ENCODE measurements at regions not wholly inside any gene's neighbourhood (a gene's known extent, or its start where the extent isn't known, plus 50 kb on each side); places are given as distances from the start of the nearest gene placed in this dataset.

DNA sequence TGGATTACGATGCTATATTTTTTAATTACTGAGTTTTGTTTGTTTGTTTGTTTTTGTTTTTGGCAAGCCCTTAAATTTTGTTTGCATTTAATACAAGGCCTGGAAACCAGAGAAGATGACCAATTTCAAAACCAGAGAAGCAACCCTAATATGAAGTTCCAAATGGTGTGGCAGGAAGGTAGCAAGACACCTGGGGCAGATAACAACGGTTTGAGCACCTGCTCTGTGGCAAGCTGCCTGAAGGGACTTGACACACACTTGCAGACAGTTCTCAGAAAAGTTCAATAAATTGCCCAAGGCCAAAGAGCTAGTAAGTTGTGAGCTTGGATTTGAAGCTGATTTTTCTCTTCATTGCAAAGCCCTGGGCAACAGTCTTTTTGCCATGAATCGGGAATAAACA is 151.2 kb upstream of the UBE2E1 start:
- Histone ChIP-seq H3K36me3 (replicated peaks) (no peaks in the 10 kb centered on the region), H3K27me3 (replicated peaks) (no peaks in the 10 kb centered on the region), H3K4me3 (ENCODE audit: low read depth, low read length) (no peak overlapping the region), H3K27ac (no peak overlapping the region)
- in situ Hi-C loops (cut with HindIII; ENCODE audit: low pct_ligation_motif_present, low sequenced_read_pairs) = no loop called here
- no peak for TF ChIP-seq CTCF (IDR thresholded peaks at IDR 0.05; ENCODE audit: low read depth, low read length, missing control alignments)
- no peak for DNase-seq

- DNase-seq = no peak
- in situ Hi-C loops (cut with HindIII; ENCODE audit: low pct_ligation_motif_present, low sequenced_read_pairs) = no loop called here
- Histone ChIP-seq H3K4me3 (ENCODE audit: low read depth, low read length) (no peak overlapping the region), H3K36me3 (replicated peaks) (no peaks in the 10 kb centered on the region), H3K27ac (no peak overlapping the region), H3K27me3 (replicated peaks) (no peaks in the 10 kb centered on the region)
- no peak for TF ChIP-seq CTCF (IDR thresholded peaks at IDR 0.05; ENCODE audit: low read depth, low read length, missing control alignments)
These were observed 150.0 kb upstream of the UBE2E1 start for GRCh38 chr3:23655749-23656148.

DNA sequence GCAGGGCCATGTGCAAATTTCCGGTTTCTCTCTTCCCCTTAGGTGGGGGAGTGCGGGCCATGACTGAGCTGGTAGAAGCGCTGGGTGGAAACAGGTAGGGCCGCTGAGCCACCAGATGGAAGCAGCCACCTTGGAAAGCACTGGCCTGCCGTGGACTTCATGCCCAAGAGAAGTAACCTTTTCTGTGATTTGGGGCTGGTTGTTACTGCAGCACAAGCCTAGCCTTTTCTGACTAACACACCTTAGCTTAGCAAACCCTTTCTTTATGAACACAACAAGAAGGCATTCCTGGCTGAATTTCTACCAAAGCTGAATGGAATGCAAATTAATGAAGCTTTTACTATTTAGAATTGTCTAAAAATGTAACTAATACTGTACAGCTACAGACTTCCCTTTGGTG is 149.6 kb upstream of the UBE2E1 start:
- Histone ChIP-seq H3K27ac (no peak overlapping the region), H3K27me3 (replicated peaks) (no peaks in the 10 kb centered on the region), H3K36me3 (replicated peaks) (no peaks in the 10 kb centered on the region), H3K4me3 (ENCODE audit: low read depth, low read length) (no peak overlapping the region)
- TF ChIP-seq CTCF (IDR thresholded peaks at IDR 0.05; ENCODE audit: low read depth, low read length, missing control alignments) = no peak
- DNase-seq = no peak
- in situ Hi-C loops (cut with HindIII; ENCODE audit: low pct_ligation_motif_present, low sequenced_read_pairs) = no loop called here

DNA sequence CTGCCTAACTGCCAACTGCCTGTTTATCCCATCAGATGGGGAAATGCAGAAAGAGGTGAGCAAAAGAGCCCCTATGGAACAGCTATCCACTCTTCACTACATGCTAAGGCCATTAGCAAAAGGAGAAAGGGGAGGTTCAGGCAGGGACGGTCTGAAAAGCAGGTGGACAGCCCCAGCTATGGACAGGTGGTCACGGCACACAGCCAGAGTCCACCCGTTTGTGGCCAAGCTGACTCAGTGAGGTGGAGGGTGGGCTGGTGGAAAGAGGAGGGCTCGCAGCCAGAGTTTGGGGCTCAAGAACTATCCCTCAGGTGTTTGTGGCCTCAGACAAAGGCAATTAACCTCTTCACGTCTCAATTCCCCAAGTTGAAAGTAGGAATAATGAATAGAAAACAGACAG is 148.9 kb upstream of the UBE2E1 start:
- in situ Hi-C loops (cut with HindIII; ENCODE audit: low pct_ligation_motif_present, low sequenced_read_pairs) = no loop called here
- DNase-seq = no peak
- Histone ChIP-seq H3K27me3 (replicated peaks) (no peaks in the 10 kb centered on the region), H3K36me3 (replicated peaks) (no peaks in the 10 kb centered on the region), H3K4me3 (ENCODE audit: low read depth, low read length) (no peak overlapping the region), H3K27ac (no peak overlapping the region)
- no peak for TF ChIP-seq CTCF (IDR thresholded peaks at IDR 0.05; ENCODE audit: low read depth, low read length, missing control alignments)

DNA sequence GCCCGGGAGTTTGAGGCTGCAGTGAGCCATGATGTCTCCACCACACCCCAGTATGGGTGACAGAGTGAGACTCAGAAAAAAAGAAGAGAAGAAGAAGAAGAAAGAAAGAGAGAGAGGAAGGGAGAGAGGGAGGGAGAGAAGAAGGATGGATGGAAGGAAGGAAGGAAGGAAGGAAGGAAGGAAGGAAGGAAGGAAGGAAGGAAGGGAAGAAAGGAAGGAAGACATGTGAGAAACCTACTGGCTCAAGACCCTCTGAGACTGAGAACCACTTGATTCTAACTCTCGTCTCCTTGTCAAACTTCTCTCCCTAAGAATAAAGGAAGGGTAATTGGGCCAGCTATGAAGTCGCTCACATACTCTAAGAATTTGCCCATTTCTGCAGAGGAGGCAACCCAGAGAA is 148.1 kb upstream of the UBE2E1 start:
- Histone ChIP-seq H3K27ac (no peak overlapping the region), H3K4me3 (ENCODE audit: low read depth, low read length) (no peak overlapping the region), H3K27me3 (replicated peaks) (no peaks in the 10 kb centered on the region), H3K36me3 (replicated peaks) (no peaks in the 10 kb centered on the region)
- TF ChIP-seq CTCF (IDR thresholded peaks at IDR 0.05; ENCODE audit: low read depth, low read length, missing control alignments) = no peak
- in situ Hi-C loops (cut with HindIII; ENCODE audit: low pct_ligation_motif_present, low sequenced_read_pairs) = no loop called here
- DNase-seq = no peak

GRCh38 chr3:23659274-23659673 is 146.5 kb upstream of the UBE2E1 start:
- no peak for TF ChIP-seq CTCF (IDR thresholded peaks at IDR 0.05; ENCODE audit: low read depth, low read length, missing control alignments)
- no peak for DNase-seq
- Histone ChIP-seq H3K36me3 (replicated peaks) (no peaks in the 10 kb centered on the region), H3K27ac (no peak overlapping the region), H3K4me3 (ENCODE audit: low read depth, low read length) (no peak overlapping the region), H3K27me3 (replicated peaks) (no peaks in the 10 kb centered on the region)
- in situ Hi-C loops (cut with HindIII; ENCODE audit: low pct_ligation_motif_present, low sequenced_read_pairs) = no loop called here

Measured in brain microvascular endothelial cell (primary cell).